Lung (tissue), 11 donors: ENCODE measurements at regions not wholly inside any gene's neighbourhood (a gene's known extent, or its start where the extent isn't known, plus 50 kb on each side); places are given as distances from the start of the nearest gene placed in this dataset.

Source experiments
- ATAC-seq: fragments of 200-7000 bp; cut with Tn5 transposase; one replicate; pipeline ENCODE4 v1.9.1; 2020; ENCODE audit warnings: moderate number of reproducible peaks; ENCODE audit not compliant: insufficient read depth, low FRiP score
- DNase-seq, 3 donors: peaks; one replicate each; pipeline ENCODE4 v3.0.0-alpha.2; 2013 to 2017
- H3K27ac ChIP-seq, 2 donors: one replicate each; pipeline ENCODE4 v1.5.1; 2013; ENCODE audit warnings: mild to moderate bottlenecking in 2 of 2, moderate library complexity in 2 of 2, control low read depth in 1 of 2, inconsistent platforms in 1 of 2, low read depth in 1 of 2, low read length in 1 of 2
- H3K27me3 ChIP-seq, 3 donors: one replicate each; pipeline ENCODE4 v1.5.1; 2013; ENCODE audit warnings: low read length in 2 of 3; ENCODE audit not compliant: control insufficient read depth in 3 of 3, insufficient read depth in 3 of 3
- H3K36me3 ChIP-seq, 4 donors: one replicate each; pipeline ENCODE4 v1.5.1; 2013; ENCODE audit warnings: low read length in 4 of 4, mild to moderate bottlenecking in 1 of 4, moderate library complexity in 1 of 4; ENCODE audit not compliant: control insufficient read depth in 4 of 4, insufficient read depth in 4 of 4
- H3K4me1 ChIP-seq, 5 donors: one replicate each; pipeline ENCODE4 v1.5.1; 2013; ENCODE audit warnings: low read length in 5 of 5, mild to moderate bottlenecking in 2 of 5, moderate library complexity in 1 of 5; ENCODE audit not compliant: control insufficient read depth in 5 of 5, insufficient read depth in 5 of 5
- H3K4me3 ChIP-seq: one replicate; pipeline ENCODE4 v1.5.1; 2013; ENCODE audit warnings: mild to moderate bottlenecking, control low read depth, moderate library complexity
- H3K9ac ChIP-seq, 2 donors: one replicate each; pipeline ENCODE4 v1.5.1; 2013; ENCODE audit warnings: low read length in 2 of 2, control low read depth in 1 of 2; ENCODE audit not compliant: insufficient read depth in 1 of 2
- H3K9me3 ChIP-seq, 4 donors: one replicate each; pipeline ENCODE4 v1.5.1; 2013; ENCODE audit warnings: low read length in 3 of 4, mild to moderate bottlenecking in 1 of 4, moderate library complexity in 1 of 4; ENCODE audit not compliant: control insufficient read depth in 4 of 4, insufficient read depth in 3 of 4
- CTCF ChIP-seq: IDR thresholded peaks from 2 replicates; pipeline ENCODE4 v1.5.1; 2012; ENCODE audit warnings: mild to moderate bottlenecking; ENCODE audit errors: control extremely low read depth, extremely low read depth
- WGBS, 2 donors: extraction: QIAGEN DNeasy Blood & Tissue Kit; methylation state at CpG; one replicate each; pipeline ENCODE4 v1.1.7; 2013; 5-methylcytosine and 5-hydroxymethylcytosine counted together
- donor health status: control.
- donor health status: control.
- donor health status: Bipolar disorder and iron deficiency.
- donor health status: healthy.
- donor health status: DM: yes; HTN: yes; CAD: no.

- Histone ChIP-seq H3K9ac (no peak overlapping the region), H3K4me1 (no peaks in the 10 kb centered on the region), H3K36me3 (no peaks in the 10 kb centered on the region), H3K4me3 (no peak overlapping the region), H3K27ac (no peak overlapping the region), H3K9me3 (no peaks in the 10 kb centered on the region), H3K27me3 (no peaks in the 10 kb centered on the region)
- WGBS, 2 donors, result 89 to 90% methylated on average over 14 of the region's 14 CpGs
- DNase-seq, result no peak
- TF ChIP-seq CTCF, result no peak
- ATAC-seq, result no peak
These were observed 274.9 kb downstream of the FAM43A start for GRCh38 chr3:194960446-194961032.

- H3K27me3 ChIP-seq, result no peaks in the 10 kb centered on the region
- no peak overlapping the region for H3K27ac ChIP-seq
- ATAC-seq (no peak), DNase-seq (no peak)
- TF ChIP-seq CTCF, result no peak
- no peak overlapping the region for H3K9ac ChIP-seq
- no peaks in the 10 kb centered on the region for H3K4me1 ChIP-seq
- no peak overlapping the region for H3K4me3 ChIP-seq
- no peaks in the 10 kb centered on the region for H3K9me3 ChIP-seq
- H3K36me3 ChIP-seq, result no peaks in the 10 kb centered on the region
- WGBS, 2 donors, result 93 to 95% methylated on average over 11 of the region's 11 CpGs
These were observed 275.5 kb downstream of the FAM43A start for GRCh38 chr3:194961149-194961548.

- no peaks in the 10 kb centered on the region for H3K27me3 ChIP-seq
- H3K4me1 ChIP-seq, result no peaks in the 10 kb centered on the region
- ATAC-seq (no peak), DNase-seq (no peak)
- no peak overlapping the region for H3K9ac ChIP-seq
- H3K36me3 ChIP-seq, result no peaks in the 10 kb centered on the region
- WGBS, 2 donors, result 91 to 92% methylated on average over 6 of the region's 6 CpGs
- no peaks in the 10 kb centered on the region for H3K9me3 ChIP-seq
- H3K4me3 ChIP-seq, result no peak overlapping the region
- no peak for TF ChIP-seq CTCF
- no peak overlapping the region for H3K27ac ChIP-seq
These were observed 275.9 kb downstream of the FAM43A start for GRCh38 chr3:194961571-194961970.

GRCh38 chr3:194962056-194962455 lies 276.4 kb downstream of the FAM43A start:
- Histone ChIP-seq H3K4me3 (no peak overlapping the region), H3K27ac (no peak overlapping the region), H3K4me1 (peaks cover 0 to 3% (median 0%) of the 10 kb centered on the region in 5 donors), H3K9ac (no peak overlapping the region), H3K27me3 (no peaks in the 10 kb centered on the region), H3K9me3 (no peaks in the 10 kb centered on the region), H3K36me3 (no peaks in the 10 kb centered on the region)
- DNase-seq, result no peak
- no peak for ATAC-seq
- TF ChIP-seq CTCF, result no peak
- 88 to 95% methylated on average over 2 of the region's 2 CpGs for WGBS, 2 donors
